ENCODE measurements at regions not wholly inside any gene's neighbourhood (a gene's known extent, or its start where the extent isn't known, plus 50 kb on each side); places are given as distances from the start of the nearest gene placed in this dataset.

- TF ChIP-seq, protein P1, sequence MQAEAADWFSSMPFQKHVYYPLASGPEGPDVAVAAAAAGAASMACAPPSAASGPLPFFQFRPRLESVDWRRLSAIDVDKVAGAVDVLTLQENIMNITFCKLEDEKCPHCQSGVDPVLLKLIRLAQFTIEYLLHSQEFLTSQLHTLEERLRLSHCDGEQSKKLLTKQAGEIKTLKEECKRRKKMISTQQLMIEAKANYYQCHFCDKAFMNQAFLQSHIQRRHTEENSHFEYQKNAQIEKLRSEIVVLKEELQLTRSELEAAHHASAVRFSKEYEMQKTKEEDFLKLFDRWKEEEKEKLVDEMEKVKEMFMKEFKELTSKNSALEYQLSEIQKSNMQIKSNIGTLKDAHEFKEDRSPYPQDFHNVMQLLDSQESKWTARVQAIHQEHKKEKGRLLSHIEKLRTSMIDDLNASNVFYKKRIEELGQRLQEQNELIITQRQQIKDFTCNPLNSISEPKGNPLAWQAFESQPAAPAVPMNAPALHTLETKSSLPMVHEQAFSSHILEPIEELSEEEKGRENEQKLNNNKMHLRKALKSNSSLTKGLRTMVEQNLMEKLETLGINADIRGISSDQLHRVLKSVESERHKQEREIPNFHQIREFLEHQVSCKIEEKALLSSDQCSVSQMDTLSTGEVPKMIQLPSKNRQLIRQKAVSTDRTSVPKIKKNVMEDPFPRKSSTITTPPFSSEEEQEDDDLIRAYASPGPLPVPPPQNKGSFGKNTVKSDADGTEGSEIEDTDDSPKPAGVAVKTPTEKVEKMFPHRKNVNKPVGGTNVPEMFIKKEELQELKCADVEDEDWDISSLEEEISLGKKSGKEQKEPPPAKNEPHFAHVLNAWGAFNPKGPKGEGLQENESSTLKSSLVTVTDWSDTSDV (CRISPR knock-in tag; IDR thresholded peaks at IDR 0.05): no peak
- TF ChIP-seq ZNF577 (CRISPR knock-in tag; IDR thresholded peaks at IDR 0.05; ENCODE audit: borderline replicate concordance, low read depth): no peak
- TF ChIP-seq ZNF713 (CRISPR knock-in tag; IDR thresholded peaks at IDR 0.05): no peak
- TF ChIP-seq TARDBP (CRISPR knock-in tag; IDR thresholded peaks at IDR 0.05): no peak
- no peak for TF ChIP-seq ZNF205 (CRISPR knock-in tag; IDR thresholded peaks at IDR 0.05)
These were observed 127.1 kb upstream of the ZFP64 start (continued) for GRCh38 chr20:52318651-52319050.

- no peaks in the 10 kb centered on the region for H3K9me3 ChIP-seq (ENCODE audit: low read length)
- peaks cover 10% of the 10 kb centered on the region; the same call in 1 of the 2 replicates for H3K4me1 ChIP-seq (ENCODE audit: insufficient read depth, low read length)
- ChIA-PET CTCF (ENCODE audit: low intra/inter-chr PET ratio, low total read pairs) (interaction anchor here (2.9 to 3.7 kb wide), 2 partner anchors 67 to 903 kb away, joined by 20 to 27 read pairs; no protein-coding TSS in a partner anchor), POLR2A (no interaction called here)
- no peaks in the 10 kb centered on the region for H3K79me2 ChIP-seq (ENCODE audit: insufficient read depth, low read length)
- 6% methylated on average over 16 of the region's 16 CpGs for WGBS (ENCODE audit: low lambda C conversion rate)
- 0 out of 2 replicates have a peak overlapping the region, but pooled peaks have one; percentile 24 for H3K4me2 ChIP-seq (ENCODE audit: low read depth, low read length)
- no peak overlapping the region for H2AFZ ChIP-seq (ENCODE audit: low read length)
- H3K9ac ChIP-seq (ENCODE audit: insufficient read depth, low read depth, low read length): no peak overlapping the region
- FAIRE-seq: peak; percentile 32
- H3K4me3 ChIP-seq (replicated peaks in 1 of 3; ENCODE audit: insufficient read depth in 1 of 3, low read depth in 2 of 3, low read length in 3 of 3): no peak overlapping the region
- BruUV-seq (replicated peaks): no TSS peak
- no peaks in the 10 kb centered on the region for H4K20me1 ChIP-seq (ENCODE audit: insufficient read depth, low read length)
- no peaks in the 10 kb centered on the region for H3K36me3 ChIP-seq (replicated peaks in 1 of 2; ENCODE audit: control insufficient read depth in 1 of 2, insufficient read depth in 2 of 2, low read length in 2 of 2)
- peaks cover 3 to 6% of the 10 kb centered on the region in 2 experiments; a peak in 3 of 5 replicates for H3K27me3 ChIP-seq (ENCODE audit: control insufficient read depth in 1 of 2, insufficient read depth in 2 of 2, low read length in 2 of 2)
- H3K27ac ChIP-seq (ENCODE audit: extremely low read length, insufficient read depth, low read length): no peak overlapping the region
- ATAC-seq: peak; percentile 96
- in situ Hi-C loops (cut with HindIII; ENCODE audit: extremely low pct_ligation_motif_present, low pct_unique_long_range_greater_than_20kb) (loop anchor here (5.0 to 10.0 kb wide), 3 partner anchors 69 to 1234 kb away; no protein-coding TSS in a partner anchor), intact Hi-C loops (cut with micrococcal nuclease; ENCODE audit: unreplicated experiment) (loop anchor here (1.0 kb wide), 1 partner anchor 66 kb away; no protein-coding TSS in a partner anchor)
- peak; percentile 60 for DNase-seq (ENCODE audit: low spot score)
- no peak for TF ChIP-seq ZNF619 (CRISPR knock-in tag; IDR thresholded peaks at IDR 0.05)
- TF ChIP-seq RFXANK (CRISPR knock-in tag; IDR thresholded peaks at IDR 0.05): no peak
- no peak for TF ChIP-seq JDP2 (CRISPR knock-in tag; IDR thresholded peaks at IDR 0.05; ENCODE audit: borderline replicate concordance)
- no peak for TF ChIP-seq ZNF513 (CRISPR knock-in tag; conservative IDR thresholded peaks at IDR 0.05)
- TF ChIP-seq, protein P2, sequence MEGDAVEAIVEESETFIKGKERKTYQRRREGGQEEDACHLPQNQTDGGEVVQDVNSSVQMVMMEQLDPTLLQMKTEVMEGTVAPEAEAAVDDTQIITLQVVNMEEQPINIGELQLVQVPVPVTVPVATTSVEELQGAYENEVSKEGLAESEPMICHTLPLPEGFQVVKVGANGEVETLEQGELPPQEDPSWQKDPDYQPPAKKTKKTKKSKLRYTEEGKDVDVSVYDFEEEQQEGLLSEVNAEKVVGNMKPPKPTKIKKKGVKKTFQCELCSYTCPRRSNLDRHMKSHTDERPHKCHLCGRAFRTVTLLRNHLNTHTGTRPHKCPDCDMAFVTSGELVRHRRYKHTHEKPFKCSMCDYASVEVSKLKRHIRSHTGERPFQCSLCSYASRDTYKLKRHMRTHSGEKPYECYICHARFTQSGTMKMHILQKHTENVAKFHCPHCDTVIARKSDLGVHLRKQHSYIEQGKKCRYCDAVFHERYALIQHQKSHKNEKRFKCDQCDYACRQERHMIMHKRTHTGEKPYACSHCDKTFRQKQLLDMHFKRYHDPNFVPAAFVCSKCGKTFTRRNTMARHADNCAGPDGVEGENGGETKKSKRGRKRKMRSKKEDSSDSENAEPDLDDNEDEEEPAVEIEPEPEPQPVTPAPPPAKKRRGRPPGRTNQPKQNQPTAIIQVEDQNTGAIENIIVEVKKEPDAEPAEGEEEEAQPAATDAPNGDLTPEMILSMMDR (CRISPR knock-in tag; IDR thresholded peaks at IDR 0.05): peak; percentile 79
- no peak for TF ChIP-seq ZNF775 (CRISPR knock-in tag; IDR thresholded peaks at IDR 0.05; ENCODE audit: borderline replicate concordance)
- TF ChIP-seq, protein P3, sequence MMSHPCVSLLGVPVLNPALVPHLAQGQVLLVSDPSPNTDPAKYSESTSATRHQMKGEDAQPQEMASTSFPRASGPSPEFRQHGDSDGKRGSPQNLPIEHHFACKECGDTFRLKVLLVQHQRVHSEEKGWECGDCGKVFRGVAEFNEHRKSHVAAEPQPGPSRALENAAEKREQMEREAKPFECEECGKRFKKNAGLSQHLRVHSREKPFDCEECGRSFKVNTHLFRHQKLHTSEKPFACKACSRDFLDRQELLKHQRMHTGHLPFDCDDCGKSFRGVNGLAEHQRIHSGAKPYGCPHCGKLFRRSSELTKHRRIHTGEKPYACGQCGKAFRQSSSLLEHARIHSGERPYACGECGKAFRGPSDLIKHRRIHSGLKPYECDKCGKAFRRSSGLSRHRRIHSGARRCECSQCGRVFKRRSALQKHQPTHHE (CRISPR knock-in tag; IDR thresholded peaks at IDR 0.05; ENCODE audit: borderline replicate concordance): no peak
These were observed 121.9 kb upstream of the ZFP64 start for GRCh38 chr20:52313341-52313963.
